HUES64 (cell line): ENCODE measurements at regions not wholly inside any gene's neighbourhood (a gene's known extent, or its start where the extent isn't known, plus 50 kb on each side); places are given as distances from the start of the nearest gene placed in this dataset.

Experiments used
- H3K27ac ChIP-seq: 2 replicates; pipeline ENCODE4 v1.7.0; 2013; ENCODE audit warnings: low read depth, low read length, inconsistent platforms
- H3K27me3 ChIP-seq: 2 replicates; pipeline ENCODE4 v1.6.1; 2013; ENCODE audit warnings: mild to moderate bottlenecking, low read length; ENCODE audit not compliant: insufficient read depth
- H3K36me3 ChIP-seq: 2 replicates; pipeline ENCODE4 v1.6.1; 2013; ENCODE audit warnings: mild to moderate bottlenecking, low read length; ENCODE audit not compliant: insufficient read depth
- H3K4me1 ChIP-seq: 2 replicates; pipeline ENCODE4 v1.6.1; 2013; ENCODE audit warnings: mild to moderate bottlenecking, low read length, moderate library complexity; ENCODE audit not compliant: insufficient read depth
- H3K4me3 ChIP-seq: 2 replicates; pipeline ENCODE4 v1.5.1; 2013; ENCODE audit warnings: mild to moderate bottlenecking, low read length, moderate library complexity
- H3K9ac ChIP-seq: 2 replicates; pipeline ENCODE4 v1.6.1; 2013; ENCODE audit warnings: mild to moderate bottlenecking, low read depth, low read length
- H3K9me3 ChIP-seq: 2 replicates; pipeline ENCODE4 v1.6.1; 2013; ENCODE audit warnings: low read depth, low read length; ENCODE audit not compliant: insufficient read depth
- WGBS: fragments of 150-250, 120-280 bp; methylation state at CpG from one replicate; pipeline ENCODE4 v1.1.7; 2013; ENCODE audit warnings: missing lambda C conversion rate; 5-methylcytosine and 5-hydroxymethylcytosine counted together

DNA sequence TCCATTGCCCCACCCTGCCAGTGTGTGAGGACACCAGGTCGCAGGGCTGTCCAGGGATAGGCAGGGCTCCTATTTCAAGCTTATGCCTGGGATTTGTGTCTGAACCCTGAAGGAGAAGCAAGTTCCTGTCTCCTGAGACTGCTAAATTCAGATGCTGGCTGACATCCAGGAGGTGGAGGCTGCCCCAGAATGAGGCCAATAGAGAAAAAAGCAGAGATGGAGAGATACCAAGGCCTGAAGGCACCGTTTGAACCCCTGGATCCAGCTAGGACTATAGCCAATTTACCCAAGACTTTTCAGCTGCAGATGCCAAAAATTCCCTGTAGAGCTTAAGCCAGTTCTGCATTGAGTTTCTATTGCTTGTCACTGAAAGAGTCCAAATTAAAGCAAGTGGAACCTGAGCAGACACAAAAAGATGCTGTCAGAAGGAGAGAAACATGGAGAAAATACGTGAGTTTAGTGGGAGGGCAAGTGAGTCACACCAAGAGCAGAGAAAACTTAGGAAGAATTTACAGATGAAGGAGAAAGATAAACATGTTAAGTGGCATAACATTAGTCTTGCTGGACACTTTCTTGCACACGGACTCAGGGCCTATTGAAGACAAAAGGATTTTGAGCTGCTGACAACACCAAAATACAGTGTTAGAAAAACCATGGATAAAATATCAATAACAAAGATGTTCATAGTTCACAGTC is 148.6 kb downstream of the CNTN3 start:
- H3K4me3 ChIP-seq: no peak overlapping the region
- H3K36me3 ChIP-seq: no peaks in the 10 kb centered on the region
- H3K9me3 ChIP-seq: no peaks in the 10 kb centered on the region
- H3K4me1 ChIP-seq: peaks cover 9% of the 10 kb centered on the region; the same call in 1 of the 2 replicates
- no peak overlapping the region for H3K27ac ChIP-seq
- H3K27me3 ChIP-seq: no peaks in the 10 kb centered on the region
- 82% methylated on average over 4 of the region's 4 CpGs for WGBS
- no peak overlapping the region for H3K9ac ChIP-seq

DNA sequence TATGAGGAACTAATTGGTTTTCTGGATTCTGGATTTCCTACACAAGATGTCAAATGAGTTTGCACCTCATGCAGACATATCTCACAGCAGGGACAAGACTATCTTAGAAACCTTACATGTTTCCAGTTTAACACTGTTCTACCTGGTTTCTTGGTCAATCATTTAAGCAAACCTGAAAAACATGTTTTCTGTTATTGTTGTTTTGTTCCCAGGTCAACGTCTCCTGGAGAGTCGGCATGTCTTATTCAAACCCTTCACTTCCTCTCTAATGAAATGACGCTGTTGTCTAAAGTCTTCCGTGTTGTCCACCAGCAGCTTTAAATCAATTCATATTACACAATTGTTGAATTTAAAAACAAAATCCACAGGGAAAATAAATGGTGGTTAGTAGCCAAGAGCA is 150.9 kb downstream of the CNTN3 start:
- Histone ChIP-seq H3K4me1 (peaks cover 9% of the 10 kb centered on the region; the same call in 1 of the 2 replicates), H3K9me3 (no peaks in the 10 kb centered on the region), H3K9ac (no peak overlapping the region), H3K36me3 (no peaks in the 10 kb centered on the region), H3K27ac (no peak overlapping the region; the same call in 1 of the 2 replicates), H3K27me3 (no peaks in the 10 kb centered on the region), H3K4me3 (no peak overlapping the region)
- WGBS: 94% methylated on average over 4 of the region's 4 CpGs

DNA sequence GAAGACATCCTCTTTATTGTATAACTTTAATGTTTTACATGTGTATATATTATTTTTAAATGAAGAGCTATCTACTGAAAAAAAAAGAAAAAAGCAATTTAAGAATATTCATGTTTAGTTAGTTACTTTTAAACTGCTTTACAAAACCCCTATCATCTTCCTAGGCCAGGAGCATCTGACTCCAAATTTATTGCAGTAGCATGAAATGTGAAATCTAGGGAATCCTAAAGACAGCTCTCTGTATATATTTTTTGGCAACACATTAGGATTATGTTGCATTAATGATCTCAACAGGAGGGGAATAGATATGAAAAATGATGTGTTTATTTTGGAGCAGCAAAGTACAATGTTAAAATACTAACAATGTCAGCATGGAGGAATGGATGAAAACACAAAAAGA is 158.3 kb downstream of the CNTN3 start:
- H3K9ac ChIP-seq: no peak overlapping the region
- H3K27me3 ChIP-seq: no peaks in the 10 kb centered on the region
- no peaks in the 10 kb centered on the region for H3K9me3 ChIP-seq
- H3K4me1 ChIP-seq: no peaks in the 10 kb centered on the region
- no peak overlapping the region for H3K27ac ChIP-seq
- H3K4me3 ChIP-seq: no peak overlapping the region
- no peaks in the 10 kb centered on the region for H3K36me3 ChIP-seq

DNA sequence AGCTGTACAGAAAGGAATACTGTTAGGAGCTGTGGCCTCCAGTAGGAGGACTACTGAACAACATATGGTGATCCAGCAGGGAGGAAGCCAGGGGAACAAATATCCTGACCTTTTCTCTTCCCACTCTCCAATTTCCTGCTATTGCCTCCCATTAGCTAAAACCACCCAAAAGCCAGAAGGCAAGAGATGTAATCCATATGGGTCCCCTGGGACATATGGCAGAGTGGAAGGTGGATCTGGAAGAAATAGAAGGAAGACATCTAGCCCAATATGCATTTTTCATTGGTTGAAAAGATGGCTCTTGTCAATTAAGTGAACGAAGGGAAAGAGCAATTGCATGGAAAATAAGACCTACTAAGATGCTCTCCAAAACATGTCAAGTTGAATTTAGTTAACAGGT is 167.2 kb downstream of the CNTN3 start:
- WGBS: 86% methylated on average over 1 of the region's 1 CpG
- no peak overlapping the region for H3K27ac ChIP-seq
- H3K9me3 ChIP-seq: no peaks in the 10 kb centered on the region
- H3K4me3 ChIP-seq: no peak overlapping the region
- H3K4me1 ChIP-seq: no peaks in the 10 kb centered on the region
- no peaks in the 10 kb centered on the region for H3K36me3 ChIP-seq
- no peak overlapping the region for H3K9ac ChIP-seq
- no peaks in the 10 kb centered on the region for H3K27me3 ChIP-seq

DNA sequence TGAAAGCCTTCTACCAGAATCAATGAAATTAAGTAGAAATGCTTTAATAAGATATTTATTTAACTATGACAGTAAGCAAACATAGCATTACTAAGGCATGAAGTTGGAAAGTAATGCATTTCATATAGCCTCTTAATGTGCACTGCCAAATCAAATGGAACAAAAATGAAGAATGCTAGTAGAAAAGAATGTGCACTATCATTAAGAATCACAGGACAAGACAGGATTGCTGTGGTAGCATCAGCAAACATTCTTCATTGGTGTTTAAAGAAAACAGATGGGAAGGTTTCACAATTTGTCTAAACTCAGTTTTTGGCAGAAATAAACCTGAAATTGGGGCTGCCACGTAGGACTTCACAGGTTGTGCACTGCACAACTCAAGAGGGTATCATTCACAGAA is 168.9 kb downstream of the CNTN3 start:
- Histone ChIP-seq H3K27me3 (no peaks in the 10 kb centered on the region), H3K27ac (no peak overlapping the region), H3K9ac (no peak overlapping the region), H3K4me1 (no peaks in the 10 kb centered on the region), H3K36me3 (no peaks in the 10 kb centered on the region), H3K9me3 (no peaks in the 10 kb centered on the region), H3K4me3 (no peak overlapping the region)
- 94% methylated on average over 1 of the region's 1 CpG for WGBS

DNA sequence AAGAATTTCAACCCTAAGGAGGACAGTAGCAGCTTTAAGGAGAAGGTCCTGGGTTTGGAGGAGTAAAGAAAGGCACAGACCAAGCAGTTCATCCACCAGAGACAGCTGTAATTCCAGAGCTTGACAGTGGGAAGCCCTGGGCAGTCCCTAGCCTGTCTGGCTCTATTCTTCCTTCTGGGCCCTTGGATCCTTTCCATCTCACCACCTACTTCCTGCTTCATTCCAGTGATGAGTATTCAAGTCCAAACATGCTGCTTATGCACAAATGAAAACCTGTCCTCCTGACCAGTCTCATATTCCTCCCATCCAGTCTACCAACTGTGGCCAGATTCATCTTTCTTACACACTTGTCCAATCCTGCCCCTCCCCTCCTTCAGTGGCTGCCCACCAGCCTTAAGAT is 171.4 kb downstream of the CNTN3 start:
- Histone ChIP-seq H3K27me3 (no peaks in the 10 kb centered on the region), H3K9me3 (no peaks in the 10 kb centered on the region), H3K9ac (no peak overlapping the region), H3K4me1 (no peaks in the 10 kb centered on the region), H3K36me3 (no peaks in the 10 kb centered on the region), H3K4me3 (no peak overlapping the region), H3K27ac (no peak overlapping the region)

DNA sequence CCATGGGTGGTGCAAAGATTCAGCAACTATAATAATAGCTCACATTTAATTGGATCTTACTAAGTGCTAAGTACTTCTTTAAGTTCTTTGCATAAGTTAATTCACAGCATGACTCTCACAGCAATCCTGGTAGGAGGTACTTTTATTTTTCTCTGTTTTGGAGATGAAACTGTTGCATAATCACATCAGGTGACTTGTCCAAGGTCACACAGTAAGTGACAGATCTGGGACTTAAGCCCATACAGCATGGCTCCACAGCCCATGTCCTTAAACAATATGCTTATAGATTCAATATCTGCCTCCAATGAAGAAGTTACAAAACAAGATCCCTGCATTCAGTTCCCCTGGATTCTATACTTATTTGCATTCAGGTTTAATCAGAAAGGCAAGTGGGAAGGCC is 171.8 kb downstream of the CNTN3 start:
- Histone ChIP-seq H3K9me3 (no peaks in the 10 kb centered on the region), H3K36me3 (no peaks in the 10 kb centered on the region), H3K9ac (no peak overlapping the region), H3K27me3 (no peaks in the 10 kb centered on the region), H3K4me3 (no peak overlapping the region), H3K4me1 (no peaks in the 10 kb centered on the region), H3K27ac (no peak overlapping the region)

DNA sequence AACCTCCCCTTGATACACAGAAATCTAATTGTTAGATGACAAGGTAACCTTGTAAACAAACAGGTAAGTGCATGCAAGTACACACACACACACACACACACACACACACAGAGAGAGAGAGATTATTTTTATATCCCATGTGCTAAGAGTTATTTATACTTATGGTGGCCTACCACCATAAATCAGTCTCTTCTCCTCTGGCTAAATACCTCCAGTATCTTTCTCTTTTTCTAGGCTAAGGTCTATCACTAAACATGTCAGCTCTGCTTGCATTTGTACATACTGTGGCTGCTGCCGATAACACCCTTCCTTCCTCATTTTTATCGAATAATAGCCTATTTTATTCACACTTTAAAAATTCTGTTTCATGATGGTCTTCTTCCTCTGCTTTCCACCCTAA is 172.4 kb downstream of the CNTN3 start:
- 96% methylated on average over 2 of the region's 2 CpGs for WGBS
- H3K36me3 ChIP-seq: no peaks in the 10 kb centered on the region
- H3K9me3 ChIP-seq: no peaks in the 10 kb centered on the region
- H3K27me3 ChIP-seq: no peaks in the 10 kb centered on the region
- no peaks in the 10 kb centered on the region for H3K4me1 ChIP-seq
- H3K27ac ChIP-seq: no peak overlapping the region
- H3K4me3 ChIP-seq: no peak overlapping the region
- H3K9ac ChIP-seq: no peak overlapping the region

DNA sequence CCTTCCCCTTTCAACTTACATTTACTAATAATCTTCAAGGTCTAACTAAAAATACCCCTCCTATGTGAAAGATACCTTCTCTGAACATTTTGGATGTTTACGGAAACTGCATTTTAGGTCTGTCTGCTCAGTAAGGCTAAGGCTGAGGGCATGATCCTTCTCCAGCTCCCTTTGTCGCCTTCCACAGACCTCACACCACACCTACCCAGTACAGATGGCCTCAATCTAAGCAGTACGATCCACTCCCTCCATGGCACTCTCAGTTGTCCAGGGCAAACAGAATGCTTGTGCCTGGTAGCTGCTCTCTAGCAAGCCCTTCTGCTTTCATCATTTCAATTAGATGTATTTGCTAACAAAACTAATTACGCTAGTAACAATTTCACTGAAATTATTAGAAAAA is 178.3 kb downstream of the CNTN3 start:
- Histone ChIP-seq H3K36me3 (no peaks in the 10 kb centered on the region), H3K9ac (no peak overlapping the region), H3K27me3 (no peaks in the 10 kb centered on the region), H3K9me3 (no peaks in the 10 kb centered on the region), H3K4me1 (no peaks in the 10 kb centered on the region), H3K4me3 (no peak overlapping the region), H3K27ac (no peak overlapping the region)
- 94% methylated on average over 3 of the region's 4 CpGs for WGBS

DNA sequence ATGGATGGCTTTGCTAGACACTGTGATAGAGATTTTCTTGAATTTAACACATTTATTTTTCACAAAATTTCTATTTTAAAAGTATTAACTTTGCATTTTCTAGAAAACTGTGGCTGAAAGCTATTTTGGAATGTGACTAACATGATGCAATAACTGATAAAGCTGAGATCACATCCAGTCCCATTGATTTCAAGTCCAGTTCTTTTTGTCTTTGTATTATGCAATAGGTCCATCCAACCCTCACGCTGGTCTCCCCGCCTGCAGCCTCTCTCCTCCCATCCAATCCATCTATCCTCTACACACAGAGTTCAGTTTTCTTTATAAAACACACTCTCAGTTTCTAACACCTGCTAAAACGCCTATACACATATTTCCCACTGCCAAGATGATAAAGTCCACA is 178.8 kb downstream of the CNTN3 start:
- no peak overlapping the region for H3K27ac ChIP-seq
- no peak overlapping the region for H3K4me3 ChIP-seq
- no peaks in the 10 kb centered on the region for H3K9me3 ChIP-seq
- H3K4me1 ChIP-seq: no peaks in the 10 kb centered on the region
- H3K9ac ChIP-seq: no peak overlapping the region
- H3K36me3 ChIP-seq: no peaks in the 10 kb centered on the region
- WGBS: 73% methylated on average over 3 of the region's 3 CpGs
- H3K27me3 ChIP-seq: no peaks in the 10 kb centered on the region

DNA sequence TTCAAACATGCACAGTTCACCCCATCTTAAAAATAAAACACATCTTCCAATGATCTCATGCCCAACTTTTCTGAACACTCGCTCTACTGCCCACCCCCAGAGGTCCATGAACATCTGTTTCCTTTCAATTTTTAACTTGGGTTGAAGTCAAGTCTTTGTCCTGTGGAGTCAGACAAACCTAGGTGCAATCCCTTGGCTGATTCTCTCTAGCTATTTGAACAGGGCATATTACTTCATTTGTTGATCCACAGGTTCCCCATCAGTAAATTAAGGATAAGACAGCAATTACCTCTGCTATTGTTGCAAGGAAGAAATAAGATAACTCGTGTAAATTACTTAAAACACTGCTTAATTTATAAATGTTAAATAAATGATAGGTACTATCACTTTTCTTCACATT is 180.1 kb downstream of the CNTN3 start:
- Histone ChIP-seq H3K9ac (no peak overlapping the region), H3K27ac (no peak overlapping the region), H3K4me3 (no peak overlapping the region), H3K27me3 (no peaks in the 10 kb centered on the region), H3K4me1 (no peaks in the 10 kb centered on the region), H3K9me3 (no peaks in the 10 kb centered on the region), H3K36me3 (no peaks in the 10 kb centered on the region)
- 100% methylated on average over 1 of the region's 2 CpGs for WGBS

DNA sequence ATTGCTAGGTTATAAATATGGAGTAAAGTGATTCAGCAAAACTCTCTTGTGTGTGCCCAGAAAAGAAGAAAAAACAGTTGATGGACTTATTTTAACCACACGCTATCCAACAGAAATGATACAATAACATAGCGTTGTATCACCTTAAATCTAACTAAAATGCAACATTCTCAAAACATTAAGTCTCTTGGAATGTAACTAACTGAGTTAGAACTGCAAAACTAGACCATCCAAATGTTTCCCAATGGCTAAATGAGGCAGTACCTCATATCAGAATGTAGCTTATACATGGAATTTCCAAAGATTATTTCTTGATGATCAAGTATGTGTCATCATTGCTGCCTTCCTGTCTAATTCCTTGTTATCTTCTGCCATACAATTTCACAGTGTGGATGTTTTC is 187.9 kb downstream of the CNTN3 start:
- Histone ChIP-seq H3K9me3 (no peaks in the 10 kb centered on the region), H3K27me3 (no peaks in the 10 kb centered on the region), H3K4me3 (no peak overlapping the region), H3K27ac (no peak overlapping the region), H3K36me3 (no peaks in the 10 kb centered on the region), H3K9ac (no peak overlapping the region), H3K4me1 (no peaks in the 10 kb centered on the region)
- WGBS: 100% methylated on average over 2 of the region's 2 CpGs
